HL-60 (cell line): ENCODE measurements at regions not wholly inside any gene's neighbourhood (a gene's known extent, or its start where the extent isn't known, plus 50 kb on each side); places are given as distances from the start of the nearest gene placed in this dataset.
A peak's percentile ranks its signal among the peaks of the same experiment; 100 is the strongest.

Source experiments
- DNase-seq, 2 experiments: peaks; one replicate each; pipeline ENCODE4 v3.0.0-alpha.2; 2010 to 2020; ENCODE audit warnings: low read depth in 1 of 2, low spot score in 1 of 2
- H3K27ac ChIP-seq: fragments of 250-450 bp; sonication (Bioruptor Pico); replicated peaks from 2 replicates; pipeline ENCODE4 v1.5.1; 2020; ENCODE audit warnings: mild to moderate bottlenecking, moderate library complexity
- H3K27me3 ChIP-seq: fragments of 250-450 bp; sonication (Bioruptor Pico); 2 replicates; pipeline ENCODE4 v1.5.1; 2021; ENCODE audit warnings: mild to moderate bottlenecking, moderate library complexity; ENCODE audit not compliant: insufficient read depth, poor library complexity, severe bottlenecking
- H3K4me3 ChIP-seq: replicated peaks from 2 replicates; pipeline ENCODE4 v1.5.1; 2011; ENCODE audit warnings: mild to moderate bottlenecking, control low read depth, low read length; ENCODE audit not compliant: insufficient read depth
- GABPA ChIP-seq: IDR thresholded peaks from 2 replicates; pipeline ENCODE4 v1.6.1; 2012; ENCODE audit warnings: low read depth
- POLR2AphosphoS5 ChIP-seq: IDR thresholded peaks from 2 replicates; pipeline ENCODE4 v1.6.1; 2012; ENCODE audit warnings: low read depth
- REST ChIP-seq: IDR thresholded peaks from 2 replicates; pipeline ENCODE4 v1.6.1; 2012; ENCODE audit warnings: low read depth; ENCODE audit not compliant: insufficient replicate concordance
- SPI1 ChIP-seq: IDR thresholded peaks from 2 replicates; pipeline ENCODE4 v1.6.1; 2012; ENCODE audit warnings: low read depth, mild to moderate bottlenecking, borderline replicate concordance
- TF ChIP-seq, protein P1 (sequence below): IDR thresholded peaks from one replicate; pipeline ENCODE4 v1.5.1; 2011; ENCODE audit warnings: low read length, control low read depth, inconsistent platforms; ENCODE audit not compliant: insufficient read depth

DNA sequence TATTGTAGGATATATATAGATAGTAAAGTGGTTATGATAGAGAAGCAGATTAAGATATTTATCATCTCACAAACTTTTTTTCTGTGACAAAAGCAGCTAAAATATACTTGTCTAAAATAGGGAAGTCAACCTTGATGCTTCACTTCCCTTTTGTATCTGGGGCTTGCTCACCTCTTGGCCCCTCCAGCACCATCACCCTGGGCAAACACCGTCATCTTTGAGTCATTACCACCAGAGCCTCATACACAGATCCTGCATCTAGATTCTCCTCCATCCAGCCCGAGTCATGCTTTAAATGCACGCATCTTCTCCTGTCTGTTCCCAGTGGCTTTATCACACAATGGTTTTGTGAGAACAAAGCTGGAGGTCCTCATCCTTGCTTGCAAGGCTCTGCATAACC is 1062.7 kb upstream of the EEF2KMT start:
- no peak overlapping the region for H3K4me3 ChIP-seq
- peak; percentile 78 for TF ChIP-seq SPI1
- TF ChIP-seq, protein P1, sequence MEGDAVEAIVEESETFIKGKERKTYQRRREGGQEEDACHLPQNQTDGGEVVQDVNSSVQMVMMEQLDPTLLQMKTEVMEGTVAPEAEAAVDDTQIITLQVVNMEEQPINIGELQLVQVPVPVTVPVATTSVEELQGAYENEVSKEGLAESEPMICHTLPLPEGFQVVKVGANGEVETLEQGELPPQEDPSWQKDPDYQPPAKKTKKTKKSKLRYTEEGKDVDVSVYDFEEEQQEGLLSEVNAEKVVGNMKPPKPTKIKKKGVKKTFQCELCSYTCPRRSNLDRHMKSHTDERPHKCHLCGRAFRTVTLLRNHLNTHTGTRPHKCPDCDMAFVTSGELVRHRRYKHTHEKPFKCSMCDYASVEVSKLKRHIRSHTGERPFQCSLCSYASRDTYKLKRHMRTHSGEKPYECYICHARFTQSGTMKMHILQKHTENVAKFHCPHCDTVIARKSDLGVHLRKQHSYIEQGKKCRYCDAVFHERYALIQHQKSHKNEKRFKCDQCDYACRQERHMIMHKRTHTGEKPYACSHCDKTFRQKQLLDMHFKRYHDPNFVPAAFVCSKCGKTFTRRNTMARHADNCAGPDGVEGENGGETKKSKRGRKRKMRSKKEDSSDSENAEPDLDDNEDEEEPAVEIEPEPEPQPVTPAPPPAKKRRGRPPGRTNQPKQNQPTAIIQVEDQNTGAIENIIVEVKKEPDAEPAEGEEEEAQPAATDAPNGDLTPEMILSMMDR, result no peak
- TF ChIP-seq POLR2AphosphoS5, result no peak
- no peak for TF ChIP-seq GABPA
- TF ChIP-seq REST, result no peak
- H3K27me3 ChIP-seq, result no peaks in the 10 kb centered on the region
- DNase-seq, result no peak
- H3K27ac ChIP-seq, result no peak overlapping the region

DNA sequence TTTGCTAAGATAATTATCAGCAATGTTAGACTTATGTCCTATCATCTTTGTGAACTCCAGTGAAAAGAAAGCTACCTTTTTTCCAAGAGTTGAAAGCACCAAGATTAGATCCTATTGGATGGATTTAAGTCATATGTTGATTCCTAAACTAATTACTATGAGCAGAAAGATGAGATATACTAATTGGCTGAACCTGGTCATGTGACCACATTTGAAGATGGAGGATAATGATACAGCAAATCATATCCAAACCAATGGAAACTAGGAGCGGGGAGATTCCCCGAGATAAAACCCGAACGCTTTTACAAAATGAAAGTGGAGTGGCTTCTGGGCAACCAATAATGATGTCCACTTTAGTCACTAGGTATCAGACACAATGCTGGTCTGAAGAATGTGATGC is 1060.2 kb upstream of the EEF2KMT start:
- DNase-seq, result no peak
- TF ChIP-seq POLR2AphosphoS5 (no peak), GABPA (no peak), SPI1 (no peak)
- TF ChIP-seq, protein P1, result no peak
- H3K4me3 ChIP-seq, result no peak overlapping the region
- H3K27me3 ChIP-seq, result no peaks in the 10 kb centered on the region
- H3K27ac ChIP-seq, result no peak overlapping the region

GRCh38 chr16:6155271-6155670 is 1057.7 kb upstream of the EEF2KMT start:
- TF ChIP-seq, protein P1, result no peak
- TF ChIP-seq REST, result no peak
- TF ChIP-seq SPI1, result no peak
- TF ChIP-seq GABPA, result no peak
- no peak for TF ChIP-seq POLR2AphosphoS5
- no peak for DNase-seq
- no peaks in the 10 kb centered on the region for H3K27me3 ChIP-seq
- no peak overlapping the region for H3K27ac ChIP-seq
- no peak overlapping the region for H3K4me3 ChIP-seq

DNA sequence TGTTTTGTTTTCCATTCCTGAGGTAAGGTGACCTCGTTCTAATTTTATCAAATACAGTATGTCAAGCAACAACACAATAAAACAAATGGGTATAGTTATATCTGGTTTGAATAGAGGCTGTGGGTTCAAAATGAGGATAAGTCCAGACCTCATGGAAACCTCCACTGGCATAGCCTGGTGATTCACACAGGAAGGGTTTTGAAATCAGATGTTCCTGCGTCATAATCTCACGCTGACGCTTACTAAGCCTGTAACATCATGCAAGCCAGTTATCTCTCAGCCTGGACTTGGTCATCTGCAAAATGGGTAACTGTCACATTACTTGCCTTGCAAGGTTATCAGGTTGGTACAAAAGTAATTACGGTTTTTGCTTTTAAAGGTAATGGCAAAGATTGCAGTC is 1056.3 kb upstream of the EEF2KMT start:
- DNase-seq, result no peak
- Histone ChIP-seq H3K27ac (no peak overlapping the region), H3K27me3 (no peaks in the 10 kb centered on the region), H3K4me3 (no peak overlapping the region)
- no peak for TF ChIP-seq REST
- no peak for TF ChIP-seq SPI1
- no peak for TF ChIP-seq POLR2AphosphoS5
- no peak for TF ChIP-seq GABPA
- TF ChIP-seq, protein P1, result no peak
